ENCODE measurements at regions not wholly inside any gene's neighbourhood (a gene's known extent, or its start where the extent isn't known, plus 50 kb on each side); places are given as distances from the start of the nearest gene placed in this dataset.

DNA sequence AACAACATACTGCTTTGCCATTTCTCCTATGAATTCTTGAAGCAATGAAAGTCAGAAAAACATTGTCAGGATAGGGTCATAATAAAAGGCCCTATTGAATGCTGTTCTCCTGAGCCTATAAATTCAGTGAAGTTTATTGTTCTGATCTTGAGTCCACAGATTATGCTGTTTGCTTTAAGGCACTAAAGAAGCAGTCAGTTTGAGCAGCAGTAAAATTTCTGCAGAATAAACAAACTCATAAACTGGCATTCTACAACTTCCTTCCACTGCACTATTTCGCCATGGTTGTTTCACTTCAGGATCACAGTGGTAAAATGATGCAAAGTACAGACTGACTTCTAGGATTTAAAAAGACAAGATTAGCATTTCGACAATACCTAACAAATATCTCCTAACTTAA lies 503.2 kb downstream of the SH2D4B start:
- TF ChIP-seq, protein P1, sequence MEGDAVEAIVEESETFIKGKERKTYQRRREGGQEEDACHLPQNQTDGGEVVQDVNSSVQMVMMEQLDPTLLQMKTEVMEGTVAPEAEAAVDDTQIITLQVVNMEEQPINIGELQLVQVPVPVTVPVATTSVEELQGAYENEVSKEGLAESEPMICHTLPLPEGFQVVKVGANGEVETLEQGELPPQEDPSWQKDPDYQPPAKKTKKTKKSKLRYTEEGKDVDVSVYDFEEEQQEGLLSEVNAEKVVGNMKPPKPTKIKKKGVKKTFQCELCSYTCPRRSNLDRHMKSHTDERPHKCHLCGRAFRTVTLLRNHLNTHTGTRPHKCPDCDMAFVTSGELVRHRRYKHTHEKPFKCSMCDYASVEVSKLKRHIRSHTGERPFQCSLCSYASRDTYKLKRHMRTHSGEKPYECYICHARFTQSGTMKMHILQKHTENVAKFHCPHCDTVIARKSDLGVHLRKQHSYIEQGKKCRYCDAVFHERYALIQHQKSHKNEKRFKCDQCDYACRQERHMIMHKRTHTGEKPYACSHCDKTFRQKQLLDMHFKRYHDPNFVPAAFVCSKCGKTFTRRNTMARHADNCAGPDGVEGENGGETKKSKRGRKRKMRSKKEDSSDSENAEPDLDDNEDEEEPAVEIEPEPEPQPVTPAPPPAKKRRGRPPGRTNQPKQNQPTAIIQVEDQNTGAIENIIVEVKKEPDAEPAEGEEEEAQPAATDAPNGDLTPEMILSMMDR (IDR thresholded peaks at IDR 0.05), result no peak
- Mint-ChIP-seq H3K36me3 (no peaks in the 10 kb centered on the region), H3K4me1 (no peaks in the 10 kb centered on the region)

DNA sequence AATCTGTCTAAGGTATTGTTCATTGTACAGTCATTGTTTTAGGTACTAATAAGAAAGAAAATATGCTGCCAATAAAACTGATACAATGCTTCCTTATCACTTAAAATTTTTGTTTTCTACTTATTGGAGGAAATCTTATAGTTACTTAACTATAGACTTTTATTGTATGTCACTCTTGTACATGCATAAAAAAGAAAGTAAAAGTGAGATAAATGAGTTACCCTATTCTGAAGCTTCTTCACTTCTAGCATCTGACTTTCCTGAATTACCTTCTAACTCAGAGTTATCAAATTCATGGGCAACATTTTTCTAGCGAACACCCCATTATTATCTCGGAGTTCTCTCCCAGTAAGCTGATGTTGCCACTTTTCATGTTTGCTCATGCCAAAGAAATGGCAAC lies 504.9 kb downstream of the SH2D4B start:
- no peaks in the 10 kb centered on the region for H3K36me3 Mint-ChIP-seq
- no peak overlapping the region for H3K4me3 Mint-ChIP-seq
- no peaks in the 10 kb centered on the region for H3K27me3 Mint-ChIP-seq (ENCODE audit: low read depth in 3 of 3)

More for the DNA sequence above, 503.2 kb downstream of the SH2D4B start:
- Mint-ChIP-seq H3K27ac (no peak overlapping the region), H3K27me3 (ENCODE audit: low read depth in 3 of 3) (no peaks in the 10 kb centered on the region), H3K9me3 (peaks cover 0 to 5% (median 0%) of the 10 kb centered on the region in 7 donors), H3K4me3 (no peak overlapping the region)
- Histone ChIP-seq H4K20me1 (ENCODE audit: insufficient read depth, low read length) (no peaks in the 10 kb centered on the region), H3K4me3 (replicated peaks in 1 of 3; ENCODE audit: low read depth in 2 of 3, low read length in 3 of 3) (no peak overlapping the region), H3K79me2 (ENCODE audit: insufficient read depth, low read length) (no peaks in the 10 kb centered on the region), H3K36me3 (replicated peaks in 1 of 2; ENCODE audit: control insufficient read depth in 1 of 2, insufficient read depth in 2 of 2, low read length in 2 of 2) (no peaks in the 10 kb centered on the region), H3K4me1 (ENCODE audit: control insufficient read depth in 1 of 2, insufficient read depth in 2 of 2, low read length in 2 of 2) (no peaks in the 10 kb centered on the region), H3K9me3 (replicated peaks in 1 of 2; ENCODE audit: control insufficient read depth in 1 of 2, insufficient read depth in 1 of 2, low read length in 2 of 2) (no peaks in the 10 kb centered on the region), H3K9ac (ENCODE audit: insufficient read depth, low read length, poor library complexity, severe bottlenecking) (no peak overlapping the region), H3K4me2 (replicated peaks; ENCODE audit: extremely low read depth, low read length, poor library complexity, severe bottlenecking) (no peak overlapping the region), H2AFZ (ENCODE audit: insufficient read depth, low read depth, low read length, poor library complexity, severe bottlenecking) (no peak overlapping the region), H3K27me3 (ENCODE audit: control insufficient read depth in 2 of 2, insufficient read depth in 2 of 2, low read length in 2 of 2) (no peaks in the 10 kb centered on the region), H3K27ac (ENCODE audit: low read depth in 1 of 2, low read length in 2 of 2) (no peak overlapping the region)
- intact Hi-C loops (cut with micrococcal nuclease), result no loop called here
- no peak for DNase-seq
- WGBS (ENCODE audit: insufficient coverage), result no CpG with 5 or more reads among the region's 2 CpGs

More for the DNA sequence above, 504.9 kb downstream of the SH2D4B start:
- Histone ChIP-seq H2AFZ (ENCODE audit: insufficient read depth, low read depth, low read length, poor library complexity, severe bottlenecking) (no peak overlapping the region), H3K36me3 (replicated peaks in 1 of 2; ENCODE audit: control insufficient read depth in 1 of 2, insufficient read depth in 2 of 2, low read length in 2 of 2) (no peaks in the 10 kb centered on the region), H3K79me2 (ENCODE audit: insufficient read depth, low read length) (no peaks in the 10 kb centered on the region), H3K9me3 (replicated peaks in 1 of 2; ENCODE audit: control insufficient read depth in 1 of 2, insufficient read depth in 1 of 2, low read length in 2 of 2) (no peaks in the 10 kb centered on the region), H3K4me1 (ENCODE audit: control insufficient read depth in 1 of 2, insufficient read depth in 2 of 2, low read length in 2 of 2) (no peaks in the 10 kb centered on the region), H4K20me1 (ENCODE audit: insufficient read depth, low read length) (no peaks in the 10 kb centered on the region), H3K9ac (ENCODE audit: insufficient read depth, low read length, poor library complexity, severe bottlenecking) (no peak overlapping the region), H3K27ac (ENCODE audit: low read depth in 1 of 2, low read length in 2 of 2) (no peak overlapping the region), H3K27me3 (ENCODE audit: control insufficient read depth in 2 of 2, insufficient read depth in 2 of 2, low read length in 2 of 2) (no peaks in the 10 kb centered on the region), H3K4me2 (replicated peaks; ENCODE audit: extremely low read depth, low read length, poor library complexity, severe bottlenecking) (no peak overlapping the region), H3K4me3 (replicated peaks in 1 of 3; ENCODE audit: low read depth in 2 of 3, low read length in 3 of 3) (no peak overlapping the region)
- intact Hi-C loops (cut with micrococcal nuclease), result no loop called here
- H3K4me1 Mint-ChIP-seq, result no peaks in the 10 kb centered on the region
- 100% methylated on average over 1 of the region's 2 CpGs for WGBS (ENCODE audit: insufficient coverage)
- TF ChIP-seq, protein P1 (IDR thresholded peaks at IDR 0.05), result no peak
- no peak overlapping the region for H3K27ac Mint-ChIP-seq
- DNase-seq, result no peak
- H3K9me3 Mint-ChIP-seq, result peaks cover 0 to 3% (median 0%) of the 10 kb centered on the region in 7 donors
